ENCODE measurements at regions not wholly inside any gene's neighbourhood (a gene's known extent, or its start where the extent isn't known, plus 50 kb on each side); places are given as distances from the start of the nearest gene placed in this dataset.

- no peak for TF ChIP-seq ZFX (IDR thresholded peaks at IDR 0.05; ENCODE audit: borderline replicate concordance)
- no peak for TF ChIP-seq CTCF (IDR thresholded peaks at IDR 0.05)
- H3K27ac ChIP-seq: no peak overlapping the region
These were observed 830.1 kb upstream of the POU3F3 start for GRCh38 chr2:104023765-104024164.

- TF ChIP-seq ZFX (IDR thresholded peaks at IDR 0.05; ENCODE audit: borderline replicate concordance) (no peak), CTCF (IDR thresholded peaks at IDR 0.05) (no peak)
These were observed 828.6 kb upstream of the POU3F3 start for GRCh38 chr2:104025295-104025694.

GRCh38 chr2:104026725-104027124 is 827.2 kb upstream of the POU3F3 start:
- no peak overlapping the region for H3K27ac ChIP-seq

More at GRCh38 chr2:104025295-104025694, 828.6 kb upstream of the POU3F3 start:
- H3K27ac ChIP-seq: no peak overlapping the region

GRCh38 chr2:104027321-104027720 is 826.6 kb upstream of the POU3F3 start:
- H3K27ac ChIP-seq: no peak overlapping the region
- no peak for TF ChIP-seq CTCF (IDR thresholded peaks at IDR 0.05)
- TF ChIP-seq ZFX (IDR thresholded peaks at IDR 0.05; ENCODE audit: borderline replicate concordance): no peak

More at GRCh38 chr2:104026725-104027124, 827.2 kb upstream of the POU3F3 start:
- no peak for TF ChIP-seq CTCF (IDR thresholded peaks at IDR 0.05)
- TF ChIP-seq ZFX (IDR thresholded peaks at IDR 0.05; ENCODE audit: borderline replicate concordance): no peak

- TF ChIP-seq ZFX (IDR thresholded peaks at IDR 0.05; ENCODE audit: borderline replicate concordance) (no peak), CTCF (IDR thresholded peaks at IDR 0.05) (no peak)
- H3K27ac ChIP-seq: no peak overlapping the region
These were observed 825.9 kb upstream of the POU3F3 start for GRCh38 chr2:104028061-104028460.

- TF ChIP-seq CTCF (IDR thresholded peaks at IDR 0.05) (peak; percentile 73), ZFX (IDR thresholded peaks at IDR 0.05; ENCODE audit: borderline replicate concordance) (no peak)
- H3K27ac ChIP-seq: no peak overlapping the region
These were observed 820.5 kb upstream of the POU3F3 start for GRCh38 chr2:104033399-104033798.

- TF ChIP-seq CTCF (IDR thresholded peaks at IDR 0.05) (no peak), ZFX (IDR thresholded peaks at IDR 0.05; ENCODE audit: borderline replicate concordance) (no peak)
- H3K27ac ChIP-seq: no peak overlapping the region
These were observed 813.1 kb upstream of the POU3F3 start for GRCh38 chr2:104040771-104041170.

All from 22Rv1 (cell line).